NCI-H2196 treated with DMSO at 0.1 percent for 48 hours (cell line): ENCODE measurements at regions not wholly inside any gene's neighbourhood (a gene's known extent, or its start where the extent isn't known, plus 50 kb on each side); places are given as distances from the start of the nearest gene placed in this dataset.

Source experiments
- DNase-seq: peaks from one replicate; lab custom pipeline; 2025; ENCODE audit not compliant: unreplicated experiment; lab: John Stamatoyannopoulos, UW

DNA sequence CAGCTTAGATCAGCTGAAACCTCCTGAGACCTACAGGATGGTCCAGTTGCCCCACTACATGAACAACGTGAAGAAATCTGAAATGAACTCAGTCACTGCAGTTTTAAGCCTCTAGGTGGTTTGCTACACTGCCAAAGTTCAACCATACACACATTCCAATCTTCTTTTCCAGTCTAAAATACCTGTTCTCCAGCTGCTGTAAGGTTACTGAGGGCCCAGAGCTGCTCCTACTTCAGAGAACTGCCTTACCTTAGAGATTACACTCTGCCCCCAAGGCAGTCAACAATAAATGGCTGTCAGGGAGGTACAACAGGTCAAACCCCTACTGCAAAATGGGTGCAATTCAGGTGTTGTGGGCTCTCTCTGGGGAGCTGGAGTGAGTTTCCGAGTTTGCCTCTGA lies 154.1 kb upstream of the MIR17HG start:
- DNase-seq = no peak

DNA sequence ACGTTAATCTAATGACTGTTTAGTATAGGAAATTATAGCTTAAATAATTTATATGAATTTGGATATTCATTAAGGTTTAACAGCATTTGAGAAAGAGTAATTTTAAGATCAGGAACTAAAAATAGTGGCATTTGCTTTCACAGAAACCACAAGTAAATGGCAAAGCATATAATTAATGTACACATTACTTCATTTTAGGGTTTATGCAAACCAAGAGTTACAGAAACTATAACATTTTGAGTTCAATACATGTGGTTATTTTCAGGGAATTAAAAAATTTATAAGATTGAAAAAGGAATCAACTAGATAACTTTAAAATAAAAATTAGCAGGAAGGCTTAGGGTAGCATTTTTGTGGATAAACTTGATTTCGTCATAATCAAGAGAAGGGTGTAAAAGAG lies 151.7 kb upstream of the MIR17HG start:
- no peak for DNase-seq

DNA sequence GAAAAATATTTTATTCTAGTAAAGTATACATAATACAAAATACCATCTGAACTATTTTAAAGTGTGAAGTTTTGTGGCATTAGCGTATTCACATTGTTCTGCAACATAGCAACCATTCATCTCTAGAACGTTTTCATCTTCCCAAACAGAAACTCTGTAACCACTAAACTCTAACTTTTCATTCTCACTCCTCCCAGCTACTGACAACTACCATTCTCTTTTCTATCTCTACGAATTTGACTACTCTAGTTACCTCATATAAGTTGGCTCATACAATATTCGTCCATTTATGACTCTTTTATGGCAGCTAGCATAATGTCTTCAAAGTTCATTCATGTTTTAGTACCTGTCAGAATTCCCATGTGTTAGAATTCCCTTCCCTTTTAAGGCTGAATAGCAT lies 150.5 kb upstream of the MIR17HG start:
- DNase-seq = no peak

DNA sequence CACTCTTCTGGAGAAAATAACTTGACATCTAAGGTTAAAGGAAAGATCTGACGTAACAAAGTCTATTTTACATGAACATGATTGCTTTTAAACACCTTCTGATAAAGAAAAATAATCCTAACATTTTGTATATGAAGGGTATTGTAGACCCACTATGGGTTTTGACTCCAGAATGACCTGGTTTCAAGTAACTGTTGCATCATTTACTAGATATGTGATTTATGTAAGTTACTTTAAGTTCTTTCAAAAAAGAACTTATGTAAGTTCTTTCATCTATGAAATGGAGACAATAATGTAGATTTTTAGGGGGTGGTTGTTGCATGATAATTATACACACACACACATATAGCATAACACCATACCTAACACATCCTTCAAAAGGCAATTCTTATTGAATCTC lies 147.6 kb upstream of the MIR17HG start:
- no peak for DNase-seq

DNA sequence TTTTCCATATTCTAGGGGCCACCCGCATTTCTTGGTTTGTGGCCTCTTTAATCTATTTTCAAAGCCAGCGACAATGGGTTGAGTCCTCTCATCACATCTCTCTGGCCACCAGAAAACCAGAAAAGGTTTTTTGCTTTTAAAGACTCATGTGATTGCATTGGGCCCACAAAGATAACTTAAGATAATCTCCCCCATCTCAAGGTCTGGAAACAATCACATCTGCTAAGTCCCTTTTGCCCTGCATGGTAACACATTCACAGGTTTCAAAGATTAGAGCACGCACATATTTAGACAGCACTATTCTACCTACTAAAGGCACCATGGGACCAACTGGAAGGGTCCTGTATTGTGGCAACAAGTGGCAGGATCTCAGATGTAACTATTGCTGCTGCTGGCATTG lies 147.0 kb upstream of the MIR17HG start:
- no peak for DNase-seq

DNA sequence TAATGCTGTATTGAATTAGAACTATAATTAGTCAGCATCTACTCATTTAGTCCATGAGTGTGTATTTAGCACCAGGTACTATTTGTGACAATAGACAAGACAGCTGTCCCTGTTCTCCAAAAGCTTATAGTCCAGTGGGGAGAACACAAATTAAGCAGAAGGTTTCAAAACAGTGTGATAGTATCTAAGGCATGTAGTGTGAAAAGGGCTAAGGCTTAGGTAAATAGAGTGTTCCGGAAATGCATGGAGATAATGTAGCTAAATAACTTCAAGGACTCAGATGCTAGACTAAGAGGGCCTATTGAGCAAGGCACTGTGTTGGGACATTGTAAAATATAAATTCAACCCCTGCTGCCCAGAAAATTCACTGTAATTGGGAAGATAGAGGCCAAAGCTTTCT lies 144.1 kb upstream of the MIR17HG start:
- no peak for DNase-seq

DNA sequence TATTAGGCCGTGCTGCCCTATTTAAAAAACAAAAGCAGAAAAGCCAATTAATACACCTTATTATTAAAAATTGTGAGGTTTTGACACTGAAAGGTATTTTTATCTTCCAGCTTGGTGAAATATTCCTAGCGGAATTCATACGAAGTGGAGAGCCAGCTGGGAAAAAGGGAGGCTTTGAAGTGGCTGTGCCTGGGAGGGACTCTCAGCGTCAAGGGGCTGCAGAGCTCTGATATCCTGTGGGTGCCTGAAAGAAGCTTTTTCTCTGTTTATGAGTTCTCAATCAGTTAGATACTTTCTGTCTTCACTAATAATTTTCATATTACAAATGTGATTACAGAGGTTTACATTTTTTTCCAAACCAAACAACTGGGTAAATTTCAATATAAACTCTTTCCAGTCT lies 140.2 kb upstream of the MIR17HG start:
- DNase-seq = no peak

DNA sequence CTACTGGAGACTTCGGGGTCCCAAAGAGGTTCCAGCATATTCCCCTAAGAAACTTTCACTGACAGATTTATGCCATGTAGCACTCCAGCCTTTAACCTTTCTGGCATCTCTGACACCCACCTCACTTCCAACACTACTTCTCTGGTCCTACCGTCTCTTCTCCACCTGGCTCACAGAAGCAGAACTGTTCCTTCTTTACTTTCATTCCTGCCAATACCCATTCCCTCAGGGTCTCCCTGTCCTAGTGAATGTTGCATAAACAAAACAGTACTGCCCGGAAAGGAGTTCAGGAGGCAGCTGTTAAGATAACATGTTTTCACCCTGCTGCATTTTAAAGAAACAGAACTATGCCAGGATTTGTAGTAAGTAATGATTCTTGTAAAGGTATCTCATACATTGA lies 136.0 kb upstream of the MIR17HG start:
- DNase-seq = no peak

DNA sequence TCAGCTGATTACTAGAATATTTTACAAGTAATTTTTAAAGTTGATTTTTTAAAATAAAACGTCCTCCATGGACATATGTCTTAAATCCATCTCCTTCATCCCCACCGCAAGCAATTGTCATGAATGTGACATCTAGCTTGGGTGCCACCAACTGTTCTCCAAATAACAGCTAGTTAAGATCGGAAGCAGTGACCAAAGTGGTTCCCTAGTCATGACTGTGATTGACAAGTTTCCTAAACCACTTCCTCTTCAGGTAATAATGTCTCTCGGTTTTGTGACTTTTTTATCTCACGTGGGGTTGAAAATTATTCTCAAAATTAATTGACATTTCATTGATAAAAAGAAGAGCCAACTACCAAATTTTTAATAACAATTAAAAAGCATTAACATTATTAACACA lies 135.3 kb upstream of the MIR17HG start:
- no peak for DNase-seq

DNA sequence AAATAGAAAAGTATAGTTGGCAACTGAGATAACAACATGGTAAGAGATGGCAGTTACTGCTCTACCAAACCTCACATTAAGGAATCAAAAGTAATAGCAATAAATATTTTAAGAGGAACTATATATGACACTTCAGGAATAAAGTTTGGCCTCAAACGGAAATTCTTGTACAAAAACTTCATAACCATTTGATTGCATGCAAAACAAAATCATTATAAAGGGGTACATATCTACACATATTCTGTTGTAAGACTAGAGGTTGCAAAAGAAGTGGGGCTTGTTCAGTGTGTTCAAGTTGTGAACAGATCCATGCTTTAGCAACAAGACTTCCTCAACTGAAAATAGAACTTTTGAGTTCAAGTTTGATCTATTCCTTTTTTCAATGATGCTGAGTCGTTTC lies 133.5 kb upstream of the MIR17HG start:
- no peak for DNase-seq

DNA sequence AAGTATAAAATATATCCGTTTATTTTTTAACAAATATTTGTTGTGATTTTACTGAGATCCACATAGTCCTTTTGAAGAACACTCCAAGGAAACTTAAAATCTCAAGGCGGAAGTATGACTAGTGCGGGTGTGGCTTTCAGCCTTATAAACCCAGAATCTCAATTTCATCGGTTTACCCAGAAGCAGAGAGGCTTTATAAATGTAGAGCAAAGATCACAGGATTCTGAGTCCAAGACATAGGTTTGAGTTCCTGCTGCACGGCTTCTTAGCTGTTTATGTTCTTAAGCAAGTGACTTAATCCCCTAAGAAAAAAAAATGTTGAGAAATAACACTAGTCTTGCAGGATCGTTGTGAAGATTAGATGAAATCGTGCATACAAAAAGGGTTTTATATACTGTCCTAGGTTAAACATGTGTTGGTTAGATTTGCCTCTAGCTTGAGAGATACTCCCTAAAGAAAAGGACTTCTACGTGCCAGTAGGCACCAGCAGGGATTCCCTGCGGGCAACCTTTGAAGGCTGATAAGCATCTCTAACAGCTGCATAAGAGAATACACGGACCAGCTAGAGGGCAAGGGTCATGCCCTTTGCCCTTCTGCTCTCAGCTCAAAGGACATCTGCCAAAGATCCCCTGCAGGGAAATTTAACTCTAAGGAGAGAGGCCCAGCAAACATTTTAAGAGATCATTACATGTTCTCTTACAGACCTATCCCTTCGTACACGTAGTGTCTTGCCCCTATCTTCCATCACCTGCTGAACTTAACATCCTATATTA lies 130.4 kb upstream of the MIR17HG start:
- no peak for DNase-seq

DNA sequence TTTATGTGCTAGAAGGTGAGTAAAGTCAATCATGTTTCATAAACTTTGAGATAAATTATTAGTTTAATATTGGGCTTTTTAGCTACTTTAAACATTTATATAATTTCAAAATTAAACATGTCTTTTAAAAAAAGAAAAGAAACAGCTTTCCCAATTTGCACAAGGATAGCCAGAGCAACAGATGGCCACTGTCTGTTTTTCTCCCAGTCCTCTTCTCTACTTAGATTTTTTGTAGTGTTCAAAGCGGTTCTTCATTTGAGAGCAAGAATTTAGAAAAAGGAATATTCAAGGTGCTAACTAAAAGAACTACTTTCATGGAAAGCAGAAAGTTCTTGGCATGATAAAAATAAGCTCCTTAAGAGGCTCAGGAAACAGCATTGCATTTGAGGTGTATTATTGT lies 128.3 kb upstream of the MIR17HG start:
- DNase-seq = no peak

DNA sequence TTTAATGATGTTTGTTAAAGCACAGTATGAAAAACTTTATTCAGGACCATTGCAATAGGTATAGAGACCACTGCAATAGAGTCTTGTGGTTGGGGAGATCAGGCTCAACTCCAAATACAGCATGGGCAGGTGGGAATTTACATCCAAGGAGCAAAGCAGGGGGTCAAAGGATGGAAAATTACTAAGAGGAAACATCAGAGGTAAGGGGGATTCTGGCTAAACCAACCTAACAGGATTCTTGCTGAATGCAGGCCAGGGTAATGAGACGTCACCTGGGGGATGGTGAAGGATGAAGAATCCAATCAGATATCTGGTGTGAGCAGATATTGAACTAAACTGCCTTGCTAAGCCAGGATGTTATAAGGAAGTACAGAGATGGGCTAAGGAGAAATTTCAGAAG lies 126.6 kb upstream of the MIR17HG start:
- DNase-seq = no peak

DNA sequence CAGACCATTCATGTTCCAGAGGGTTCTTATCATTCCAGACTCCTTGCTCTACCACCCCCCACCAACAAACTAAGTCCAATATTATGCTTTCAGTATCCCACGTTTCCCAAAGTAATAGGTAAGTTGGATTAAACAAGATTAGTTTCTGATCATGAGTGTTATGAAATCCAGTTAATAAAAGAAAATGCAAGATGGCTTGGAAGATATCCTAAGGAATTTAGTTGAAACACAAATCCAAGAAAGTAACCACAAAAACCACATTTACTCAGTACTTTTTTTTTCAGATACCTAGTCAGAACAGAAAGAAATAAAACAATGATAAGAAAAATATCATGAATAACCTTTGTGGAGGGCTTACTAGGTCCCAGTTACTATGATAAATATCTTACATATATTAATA lies 119.4 kb upstream of the MIR17HG start:
- no peak for DNase-seq

DNA sequence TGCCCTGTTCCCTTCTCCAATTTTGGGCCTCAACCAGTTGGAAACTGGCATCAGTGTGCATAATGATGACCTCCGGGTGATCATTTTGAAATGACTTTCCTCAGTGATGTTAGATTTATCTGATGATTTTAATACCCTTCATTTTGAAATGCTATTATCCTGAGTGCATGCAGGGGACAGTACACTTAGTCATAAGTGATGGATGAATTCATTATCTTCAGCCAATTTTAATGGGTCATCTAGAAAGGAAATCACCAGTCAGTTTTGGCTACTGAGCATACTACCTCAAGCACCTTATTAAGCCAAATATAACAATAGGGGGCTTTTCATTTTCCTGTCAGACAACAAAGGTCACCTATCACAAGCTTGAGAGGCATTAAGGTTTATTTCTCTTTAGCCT lies 118.5 kb upstream of the MIR17HG start:
- DNase-seq = no peak

DNA sequence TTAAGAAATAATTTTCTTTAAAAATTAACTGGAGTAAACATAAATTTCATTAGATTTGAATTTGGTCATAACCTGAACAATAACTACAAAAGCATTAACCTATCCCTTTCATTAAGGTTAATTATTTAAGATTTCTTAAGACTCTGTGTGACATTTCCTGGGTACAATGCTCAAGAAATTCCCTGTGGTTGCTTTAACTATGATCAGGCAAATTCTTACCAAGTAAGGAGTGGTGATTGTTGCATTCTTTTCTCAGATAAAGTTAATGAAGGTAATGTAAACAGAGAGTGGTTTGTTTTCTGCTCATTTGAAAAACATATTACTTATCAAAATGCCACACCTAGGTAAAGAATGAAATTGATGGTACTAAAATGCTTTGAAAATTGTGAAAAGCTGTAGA lies 114.8 kb upstream of the MIR17HG start:
- DNase-seq = no peak

DNA sequence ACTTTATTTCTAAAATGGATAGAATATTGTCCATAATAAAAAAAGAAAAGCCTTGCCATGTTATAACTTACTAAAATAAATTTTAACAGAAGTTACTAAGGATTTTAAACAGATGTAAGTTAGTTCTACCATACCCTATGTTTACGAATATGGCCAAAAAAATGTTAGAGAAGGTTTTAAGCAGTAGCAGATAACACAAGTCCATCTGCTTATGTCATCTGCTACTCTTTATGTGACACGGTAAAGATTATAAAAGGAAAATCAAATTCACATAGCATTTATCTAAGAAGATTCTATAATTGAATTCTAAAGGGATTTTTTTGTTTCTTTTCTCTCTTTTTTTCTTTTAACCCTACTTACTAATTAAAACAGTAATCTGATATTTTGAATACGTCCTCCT lies 114.2 kb upstream of the MIR17HG start:
- DNase-seq = no peak

DNA sequence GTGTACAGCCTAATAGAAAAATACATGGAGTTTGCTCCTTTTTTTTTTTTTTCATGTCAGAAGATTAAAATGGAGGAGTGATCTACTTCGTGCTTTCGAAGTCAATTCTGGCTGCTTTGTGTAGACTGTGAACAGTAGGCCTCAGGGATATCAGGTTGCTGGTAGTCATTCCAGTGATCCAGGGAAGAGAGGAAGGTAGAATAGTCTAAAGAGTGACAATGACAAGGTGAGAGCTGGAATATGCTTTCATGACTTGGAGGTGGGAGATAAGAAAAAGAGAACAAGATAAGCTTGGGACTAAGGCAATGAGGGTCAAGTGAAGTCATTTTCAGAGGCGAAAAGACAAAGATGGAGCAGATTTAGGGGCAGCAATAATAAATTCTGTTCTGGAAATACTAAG lies 111.3 kb upstream of the MIR17HG start:
- DNase-seq = no peak

DNA sequence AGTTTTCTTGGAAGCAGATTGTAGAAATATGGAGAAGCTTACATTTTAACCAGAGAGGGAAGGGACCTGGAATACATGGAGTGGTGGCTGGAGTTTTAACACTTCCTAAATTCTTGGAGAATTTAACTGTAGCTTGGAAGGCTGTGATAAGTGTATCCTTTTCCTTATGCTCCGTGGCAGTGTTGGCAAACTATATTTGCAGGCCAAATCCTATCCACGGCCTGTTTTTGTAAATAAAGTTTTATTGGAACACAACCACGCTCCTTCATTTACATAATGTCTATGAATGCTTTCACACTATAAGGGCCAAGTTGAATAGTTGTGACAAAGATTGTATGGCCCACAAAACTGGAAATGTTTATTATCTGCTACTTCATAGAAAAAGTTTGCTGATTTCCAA lies 110.6 kb upstream of the MIR17HG start:
- DNase-seq = no peak

DNA sequence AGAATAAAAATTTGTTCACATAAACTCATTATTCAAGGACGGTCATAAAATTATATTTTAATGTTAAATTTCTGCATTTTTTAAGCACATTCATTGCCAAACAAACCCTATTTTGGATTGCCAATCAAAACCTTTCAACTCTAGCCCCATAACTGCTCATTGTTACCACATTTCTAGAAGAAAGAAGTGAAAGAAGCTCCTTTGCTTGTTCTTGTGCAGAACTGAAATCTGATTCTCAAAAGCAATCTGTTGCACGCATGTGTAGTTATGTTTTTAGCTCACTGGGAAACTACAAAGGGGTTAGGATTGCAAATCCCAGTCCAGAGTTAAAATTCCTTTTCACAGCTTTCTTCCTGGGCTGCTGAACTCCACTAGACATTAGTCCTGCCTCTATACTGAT lies 109.5 kb upstream of the MIR17HG start:
- no peak for DNase-seq

DNA sequence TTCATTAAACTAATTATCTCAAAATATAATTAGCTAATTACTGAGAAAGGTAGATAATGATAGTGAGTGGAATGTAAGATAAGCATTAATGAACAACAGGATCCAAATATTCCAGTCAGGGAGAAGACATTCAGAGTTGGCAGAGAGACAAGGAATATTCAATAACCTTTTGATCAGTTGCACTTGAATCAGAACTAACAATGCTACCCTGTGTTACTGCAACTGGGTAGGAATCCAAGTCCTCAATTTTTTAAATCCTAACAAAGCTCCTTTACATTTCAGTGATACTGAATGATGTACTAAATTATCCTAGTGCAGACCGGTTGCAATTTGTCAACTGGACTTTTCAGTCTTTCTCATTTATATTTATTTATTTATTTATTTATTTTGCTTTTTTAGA lies 107.1 kb upstream of the MIR17HG start:
- DNase-seq = no peak

DNA sequence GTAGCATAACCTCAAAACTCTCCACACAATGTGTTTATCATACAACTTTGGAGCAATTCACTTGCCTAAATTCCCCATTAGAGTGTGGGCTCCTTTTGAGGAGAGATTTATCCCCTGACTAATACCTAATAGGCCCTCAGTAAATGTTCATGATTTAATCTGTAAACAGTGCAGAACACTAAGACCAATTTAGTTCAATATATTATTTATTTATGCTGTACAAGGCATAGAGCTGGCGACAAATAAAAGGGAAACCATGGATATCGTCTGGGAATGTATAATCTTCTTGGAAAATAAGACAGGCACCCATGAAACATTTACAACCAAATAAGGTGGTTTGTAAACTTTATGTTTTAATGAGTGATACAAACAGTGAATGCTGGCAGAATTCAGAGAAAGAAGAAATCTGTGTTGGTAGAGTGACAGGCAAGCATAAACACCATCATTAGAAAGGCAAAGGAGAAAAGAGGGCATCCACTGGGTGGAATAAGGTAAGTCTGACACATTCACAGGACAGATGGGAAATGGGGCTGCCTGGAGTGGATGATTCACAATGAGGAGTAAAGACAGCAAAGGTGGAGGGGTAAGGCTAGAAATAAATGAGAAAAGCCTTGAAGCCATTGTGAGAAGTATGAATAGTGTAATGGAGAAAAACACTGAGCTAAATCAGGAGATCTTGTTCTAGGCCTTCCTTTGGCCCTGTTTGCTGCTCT lies 106.1 kb upstream of the MIR17HG start:
- DNase-seq = no peak

DNA sequence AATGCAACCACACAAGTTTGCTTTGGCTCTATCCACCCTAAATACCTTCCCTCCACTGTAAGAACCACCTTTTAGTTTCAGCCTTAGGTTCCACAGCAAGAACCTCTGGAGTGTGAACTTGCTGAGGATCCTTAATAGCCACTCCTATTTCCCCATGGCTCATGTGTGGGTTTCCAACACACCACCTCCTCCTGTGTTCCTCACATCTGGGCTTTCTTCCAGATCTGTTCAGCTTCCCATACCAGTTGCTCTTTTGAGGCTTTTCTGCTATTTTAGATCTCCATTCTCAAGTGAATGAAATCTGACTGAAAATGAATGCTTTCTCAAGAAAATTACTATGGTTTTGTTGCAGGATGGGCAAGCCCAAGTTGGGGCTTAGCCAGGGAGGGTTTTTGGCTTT lies 104.8 kb upstream of the MIR17HG start:
- no peak for DNase-seq
